ENCODE measurements at regions not wholly inside any gene's neighbourhood (a gene's known extent, or its start where the extent isn't known, plus 50 kb on each side); places are given as distances from the start of the nearest gene placed in this dataset.

- TF ChIP-seq CTCF (IDR thresholded peaks at IDR 0.05) = no peak
- TF ChIP-seq POLR2A (IDR thresholded peaks at IDR 0.05) = no peak
Measured at GRCh38 chr7:125256446-125256845, 326.8 kb upstream of the POT1 start.
